Islet of Langerhans (tissue), 1 donor: ENCODE measurements at regions not wholly inside any gene's neighbourhood (a gene's known extent, or its start where the extent isn't known, plus 50 kb on each side); places are given as distances from the start of the nearest gene placed in this dataset.
"Not testable (repeated sequence)": the region's sequence is repeated elsewhere in the genome, so short reads cannot be mapped to it uniquely, and the experiment has no call there.

Experiments
- FAIRE-seq: peaks from one replicate; lab custom pipeline; 2011; peaks lifted over from hg19 to GRCh38; lab: Jason Lieb, UNC

DNA sequence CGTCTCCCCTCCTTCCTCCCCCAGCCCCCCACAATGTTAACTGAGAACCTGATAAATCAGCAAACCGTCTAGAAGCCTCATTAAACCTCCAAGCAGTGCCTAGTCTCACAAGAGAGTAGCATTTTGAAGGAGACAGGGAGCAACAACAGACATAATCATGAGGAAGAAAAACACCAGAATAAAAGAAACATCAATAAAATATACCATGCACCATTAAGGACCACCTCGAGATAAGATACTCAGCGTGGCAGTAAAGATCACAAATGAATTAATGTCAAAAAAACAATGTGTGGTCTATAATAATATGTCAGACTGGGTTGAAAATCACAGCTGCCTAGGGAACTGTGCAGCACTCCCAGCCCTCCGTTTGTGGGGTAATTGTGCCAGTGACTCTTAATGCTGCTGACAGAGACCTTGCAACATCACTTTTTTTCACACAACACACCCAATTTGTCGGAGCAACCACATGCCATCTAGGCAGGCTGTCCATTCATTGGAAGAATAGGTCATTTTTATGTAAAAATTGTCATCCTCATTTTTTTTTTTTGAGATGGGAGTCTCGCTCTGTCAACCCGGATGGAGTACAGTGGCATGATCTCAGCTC is 450.8 kb upstream of the WWC1 start:
- FAIRE-seq = no peak

DNA sequence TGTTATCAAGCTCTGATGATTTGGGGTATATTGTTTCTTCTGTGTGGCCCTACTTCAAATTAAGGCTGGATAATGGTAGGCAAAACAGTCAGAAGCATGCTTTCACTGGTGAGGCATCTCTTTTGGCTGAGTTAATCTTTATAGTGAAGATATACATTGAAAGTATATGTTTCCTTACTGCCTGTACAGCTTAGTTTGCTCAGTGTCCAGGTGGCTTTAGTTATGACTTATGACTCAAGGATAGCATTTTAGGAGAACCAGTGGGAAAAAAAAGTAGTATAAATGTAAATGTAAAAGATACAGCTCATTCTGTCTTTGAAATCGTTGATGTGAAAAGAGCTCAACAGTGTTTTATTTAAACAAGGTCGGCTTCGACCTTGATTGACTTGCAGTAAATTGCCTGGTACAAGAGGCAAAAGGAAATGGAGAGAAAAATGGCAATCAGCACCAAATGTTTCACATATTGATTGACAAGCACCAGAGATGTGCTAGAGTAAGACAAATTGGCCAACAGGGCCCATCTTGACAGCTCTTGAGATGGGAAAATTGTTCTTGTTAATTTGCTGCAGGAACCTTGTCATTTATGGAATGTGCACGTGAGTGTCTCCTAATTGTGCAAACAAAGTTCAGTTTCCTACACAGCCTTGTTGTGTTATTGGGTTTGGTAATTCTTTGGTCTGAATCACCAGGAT is 447.4 kb upstream of the WWC1 start:
- FAIRE-seq = no peak

DNA sequence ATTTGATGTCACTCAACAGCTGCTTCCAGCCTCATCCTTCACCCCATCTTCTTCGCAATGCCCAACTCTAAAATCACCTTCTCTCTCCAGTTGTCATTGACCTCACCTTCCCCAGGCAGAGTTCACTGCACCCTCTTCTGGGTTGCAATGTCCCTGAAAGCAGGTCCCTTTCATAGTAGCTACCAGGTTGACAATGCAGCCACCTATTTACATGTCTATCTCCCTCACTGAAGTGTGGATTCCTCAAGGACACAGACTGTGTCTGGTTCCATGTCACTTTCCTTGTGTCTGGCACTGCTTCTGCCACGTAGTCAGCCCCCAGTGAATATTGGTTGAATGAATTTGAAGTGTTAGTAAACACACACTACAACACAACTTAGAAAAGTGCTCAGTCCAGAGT is 445.5 kb upstream of the WWC1 start:
- FAIRE-seq = no peak

DNA sequence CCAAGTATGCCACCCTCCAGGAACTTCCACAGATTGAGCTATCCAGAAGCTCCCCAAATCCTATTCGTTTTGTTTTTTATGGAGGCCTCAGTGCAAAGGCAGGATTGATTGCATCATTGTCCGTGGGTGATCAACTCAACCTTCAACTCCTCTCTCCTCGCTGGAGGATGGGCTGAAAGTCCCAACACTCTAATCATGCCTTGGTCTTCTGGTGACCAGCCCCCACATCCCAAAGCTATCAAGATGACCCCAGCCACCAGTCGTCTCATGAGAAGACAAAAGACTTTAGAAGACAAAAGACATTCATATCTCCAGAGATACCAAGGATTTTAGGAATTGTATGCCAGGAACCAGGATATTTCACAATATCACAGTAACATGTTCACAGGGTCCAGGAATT is 441.6 kb upstream of the WWC1 start:
- FAIRE-seq = no peak

DNA sequence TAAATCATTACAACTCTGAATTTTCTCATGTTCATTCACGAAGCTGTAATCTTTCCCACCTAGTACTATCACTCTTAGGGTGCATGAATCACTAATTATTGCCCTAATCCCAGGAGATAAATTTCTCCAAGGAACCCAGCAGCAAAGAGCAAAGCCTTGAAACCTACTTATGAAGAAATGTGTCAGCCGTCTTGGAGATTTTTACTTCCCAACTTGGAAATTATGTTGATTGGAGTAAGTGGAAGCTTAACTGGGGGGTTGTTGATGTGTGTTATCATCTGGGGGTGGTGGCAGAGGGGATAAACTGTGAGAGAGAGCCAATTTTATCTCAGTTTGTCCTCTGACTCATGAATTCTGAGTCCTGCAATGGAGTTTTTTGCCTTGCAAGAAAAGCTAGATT is 440.5 kb upstream of the WWC1 start:
- FAIRE-seq = no peak

DNA sequence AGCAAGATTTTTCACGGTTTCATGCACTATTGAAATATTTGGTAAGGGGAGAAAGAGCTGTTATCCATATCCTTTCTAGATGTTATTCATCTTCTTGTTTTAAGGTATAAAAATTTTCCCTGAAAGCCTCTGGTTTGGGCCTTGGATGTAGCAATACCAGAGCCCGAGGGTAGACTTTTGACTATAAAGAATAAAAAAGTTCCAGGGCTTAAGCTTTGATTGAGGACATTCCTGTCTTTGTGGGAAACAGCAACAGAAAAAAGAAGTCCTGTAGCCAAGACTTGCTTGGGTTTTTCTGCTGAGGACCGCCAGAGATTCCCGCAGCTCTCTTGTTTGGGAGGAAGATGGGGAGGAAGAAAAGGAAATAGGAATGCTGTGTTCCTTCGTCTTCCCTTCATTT is 440.0 kb upstream of the WWC1 start:
- FAIRE-seq = no peak

DNA sequence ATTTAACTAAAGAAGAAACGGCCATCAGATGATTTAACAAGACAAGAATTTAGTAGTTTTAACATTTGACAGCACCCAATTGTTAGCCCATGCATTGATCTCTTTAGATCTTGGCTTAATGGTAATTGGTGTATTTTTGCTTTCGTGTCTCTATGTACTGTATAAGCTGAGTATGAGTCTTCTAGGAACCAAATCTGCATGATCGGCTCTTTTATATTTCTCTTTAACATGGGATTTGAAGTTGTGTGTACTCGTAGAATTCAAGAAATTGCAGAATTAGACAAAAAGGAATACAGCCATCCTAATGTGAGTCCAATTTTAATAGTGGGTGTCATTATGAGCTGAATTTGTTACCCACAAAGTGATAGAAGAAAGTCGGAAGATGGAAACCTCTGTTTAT is 438.9 kb upstream of the WWC1 start:
- FAIRE-seq = no peak

DNA sequence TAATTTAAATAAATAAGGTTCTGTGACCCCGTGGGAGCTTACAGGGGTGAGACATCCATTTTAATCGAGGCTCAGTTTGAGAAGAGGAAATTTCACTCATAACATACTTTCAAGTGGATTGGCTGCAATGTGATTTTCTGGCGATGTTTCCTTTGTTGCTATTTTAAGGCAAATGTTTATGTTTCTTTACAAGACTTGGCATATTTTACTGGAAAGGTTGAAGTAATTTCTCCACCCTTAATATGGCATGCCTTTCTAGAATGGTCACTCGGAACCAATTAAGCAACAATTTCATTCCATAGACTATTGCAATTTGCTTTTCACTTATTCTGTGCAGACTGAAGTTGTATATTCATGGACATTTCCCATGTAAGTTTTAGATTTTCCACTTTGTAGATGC is 438.0 kb upstream of the WWC1 start:
- no peak for FAIRE-seq

DNA sequence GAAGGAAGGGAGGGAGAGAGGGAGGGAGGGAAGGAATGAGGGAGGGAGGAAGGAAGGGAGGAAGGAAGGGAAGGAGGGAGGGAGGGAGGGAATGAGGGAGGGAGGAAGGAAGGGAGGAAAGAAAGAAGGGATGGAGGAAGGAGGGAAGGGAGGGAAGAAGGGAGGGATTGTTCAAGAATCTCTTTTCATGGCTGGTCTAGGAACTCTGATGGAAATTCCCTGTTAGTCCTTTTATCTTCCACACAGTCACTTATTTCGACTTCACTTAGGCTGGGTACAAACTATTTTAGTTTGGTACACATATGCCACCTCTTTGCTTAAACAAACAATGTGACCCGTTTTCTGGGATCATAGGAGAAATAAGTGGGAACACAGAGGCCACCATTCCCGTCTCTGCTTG is 435.6 kb upstream of the WWC1 start:
- no peak for FAIRE-seq

DNA sequence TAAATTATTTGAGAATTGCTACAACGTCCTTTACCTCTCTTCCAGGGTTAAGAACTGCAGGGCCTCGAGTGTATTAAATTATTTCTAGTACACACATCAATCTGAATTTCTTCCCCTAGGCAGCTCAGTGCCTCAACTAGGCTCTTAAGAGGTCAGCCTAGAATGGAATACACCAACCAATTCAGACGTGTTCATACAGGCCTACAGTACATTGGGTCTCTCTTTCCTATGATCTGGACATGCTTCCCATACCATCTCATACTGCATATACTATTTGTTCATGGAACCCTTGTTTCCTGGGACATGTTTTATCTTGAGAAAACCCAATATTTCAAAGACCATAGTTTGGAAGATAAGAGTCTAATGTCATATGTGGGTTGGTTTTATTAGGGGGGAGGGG is 434.1 kb upstream of the WWC1 start:
- FAIRE-seq = no peak

DNA sequence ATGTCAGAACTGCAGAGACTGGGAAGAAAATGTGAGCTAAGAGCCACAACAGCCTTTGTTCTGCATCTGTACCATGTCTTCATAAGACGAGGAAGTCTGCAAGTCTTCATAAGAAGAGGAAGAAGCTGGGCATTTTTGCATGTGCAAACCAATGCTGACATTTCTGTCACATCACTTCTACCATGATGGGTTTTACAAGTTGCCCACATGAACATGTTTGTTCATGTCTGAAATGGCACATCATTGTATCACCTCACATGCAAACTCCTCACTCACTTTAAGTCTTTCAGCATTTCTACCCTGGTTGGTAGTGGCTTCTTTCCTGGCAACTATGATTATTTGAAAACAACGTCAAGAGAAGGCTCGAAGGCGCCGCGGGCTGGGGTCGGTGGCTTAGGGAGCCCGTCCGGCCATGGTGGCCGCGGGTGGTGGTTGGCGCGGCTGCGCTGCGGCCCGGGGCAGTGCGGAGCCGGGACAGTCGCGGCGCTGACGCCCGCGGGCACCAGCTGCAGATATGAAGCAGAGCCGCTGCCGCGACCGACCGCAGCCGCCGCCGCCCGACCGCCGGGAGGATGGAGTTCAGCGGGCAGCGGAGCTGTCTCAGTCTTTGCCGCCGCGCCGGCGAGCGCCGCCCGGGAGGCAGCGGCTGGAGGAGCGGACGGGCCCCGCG is 433.1 kb upstream of the WWC1 start:
- FAIRE-seq = not testable (repeated sequence)

DNA sequence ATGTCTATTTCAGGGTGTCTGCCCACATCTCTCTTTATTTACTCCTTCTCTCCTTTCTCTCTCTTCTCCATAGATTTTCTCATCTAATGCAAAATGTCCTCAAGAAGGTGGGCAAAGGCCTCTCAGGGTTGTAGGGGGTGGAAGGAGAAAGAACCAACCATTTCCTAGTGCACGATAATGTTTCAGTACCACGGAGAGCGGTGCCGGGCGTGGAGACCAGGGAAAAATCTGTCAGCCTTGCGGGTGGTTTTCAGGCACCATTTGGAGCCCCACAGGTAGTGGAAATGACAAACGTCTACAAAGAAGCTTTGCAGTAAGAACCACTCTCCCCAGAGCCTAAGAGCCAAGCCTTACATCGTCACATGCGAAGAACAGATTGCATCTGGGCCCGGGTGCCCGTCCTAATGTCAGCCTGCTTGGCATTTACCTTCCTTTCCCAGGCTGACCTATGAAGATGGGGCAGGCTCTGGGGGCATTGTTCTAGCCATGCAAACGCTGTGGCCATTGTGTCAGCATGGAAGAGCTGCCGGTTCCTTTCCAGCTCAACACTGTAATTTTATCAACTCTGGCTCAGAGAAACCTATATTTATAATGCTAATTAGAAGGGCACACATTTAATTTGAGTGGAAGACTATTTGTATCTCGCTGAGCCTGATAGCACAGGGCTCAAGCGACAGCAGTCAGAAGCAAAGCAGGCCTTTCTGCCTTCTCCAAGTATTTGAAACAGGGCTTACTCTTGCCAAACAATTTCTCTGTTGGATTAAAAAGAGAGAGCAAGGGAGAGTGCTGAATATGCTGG is 430.1 kb upstream of the WWC1 start:
- FAIRE-seq = no peak

DNA sequence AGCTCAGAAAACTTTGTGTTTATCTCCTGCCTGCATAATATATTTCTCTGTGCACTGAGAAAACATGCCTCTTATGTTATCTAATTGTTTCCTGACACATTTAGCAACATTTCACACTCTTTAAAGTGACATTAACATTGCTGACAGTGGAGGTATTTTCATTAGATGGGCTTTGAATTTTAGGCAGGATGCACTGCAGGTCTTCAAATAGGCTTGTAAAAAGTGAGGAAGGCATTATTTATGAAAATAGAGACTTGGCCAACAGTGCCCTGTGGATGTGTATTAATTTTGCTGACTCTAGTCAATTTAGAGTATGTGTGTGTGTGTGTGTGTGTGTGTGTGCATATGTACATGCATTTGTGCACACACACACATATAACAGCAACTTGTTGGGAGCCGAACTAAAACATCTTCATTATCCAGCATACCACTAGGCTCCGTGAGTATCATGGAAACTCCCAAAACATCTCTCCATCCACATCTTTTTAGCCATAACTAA is 429.5 kb upstream of the WWC1 start:
- no peak for FAIRE-seq

DNA sequence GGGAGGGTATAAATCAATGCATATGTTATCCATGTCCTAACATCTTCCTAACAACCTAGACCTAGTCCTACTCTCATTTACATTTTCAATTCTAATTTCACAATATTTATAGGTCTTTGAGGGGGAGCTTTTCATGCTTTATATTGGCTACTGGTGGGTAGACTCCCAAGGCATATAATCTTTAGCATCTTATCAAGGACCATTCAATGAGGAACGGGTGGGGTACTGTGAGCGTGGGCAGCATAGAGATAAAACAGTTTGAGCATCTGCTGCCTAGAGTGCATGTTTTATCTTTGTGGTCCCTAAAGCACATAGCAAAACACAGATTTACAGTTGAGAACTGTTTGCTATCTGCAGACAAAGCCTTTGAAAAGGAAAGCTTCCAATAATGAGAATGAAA is 427.6 kb upstream of the WWC1 start:
- FAIRE-seq = no peak

DNA sequence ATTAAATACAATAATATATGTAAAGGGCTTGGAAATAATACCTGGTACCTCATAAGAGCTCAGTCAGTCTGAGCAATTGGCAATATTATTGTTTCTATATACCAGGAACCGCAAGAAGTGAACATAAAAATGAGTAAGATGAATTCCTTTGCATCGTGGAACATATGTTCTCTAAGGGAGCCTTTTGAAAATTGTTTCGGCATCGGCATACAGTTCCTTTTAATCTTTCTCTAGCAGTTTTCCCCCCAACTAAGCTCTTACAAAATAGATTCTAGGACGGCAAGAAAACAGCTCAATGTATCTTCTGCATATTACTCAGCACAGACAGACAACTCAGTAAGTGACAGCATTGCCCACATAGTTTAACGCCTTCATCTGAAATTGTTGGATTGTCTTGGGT is 426.6 kb upstream of the WWC1 start:
- FAIRE-seq = no peak

DNA sequence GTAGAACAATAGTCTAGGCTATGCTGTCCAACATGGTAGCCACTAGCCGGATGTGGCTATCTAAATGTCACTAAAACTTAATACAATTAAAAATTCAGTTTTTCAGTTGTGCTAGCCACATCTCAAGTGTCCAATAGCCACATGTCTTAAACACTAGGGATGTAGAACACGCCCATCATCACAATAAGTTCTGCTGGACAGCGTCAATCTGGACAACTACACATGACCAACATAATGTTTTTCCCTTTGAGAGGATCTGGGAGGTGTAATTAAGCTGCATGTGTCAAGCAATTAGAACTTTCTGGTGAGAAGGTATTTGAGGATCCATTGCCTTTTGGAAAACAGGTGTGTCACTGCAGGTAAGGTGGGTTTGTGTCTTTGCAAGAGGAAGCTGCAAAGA is 424.6 kb upstream of the WWC1 start:
- FAIRE-seq = no peak

DNA sequence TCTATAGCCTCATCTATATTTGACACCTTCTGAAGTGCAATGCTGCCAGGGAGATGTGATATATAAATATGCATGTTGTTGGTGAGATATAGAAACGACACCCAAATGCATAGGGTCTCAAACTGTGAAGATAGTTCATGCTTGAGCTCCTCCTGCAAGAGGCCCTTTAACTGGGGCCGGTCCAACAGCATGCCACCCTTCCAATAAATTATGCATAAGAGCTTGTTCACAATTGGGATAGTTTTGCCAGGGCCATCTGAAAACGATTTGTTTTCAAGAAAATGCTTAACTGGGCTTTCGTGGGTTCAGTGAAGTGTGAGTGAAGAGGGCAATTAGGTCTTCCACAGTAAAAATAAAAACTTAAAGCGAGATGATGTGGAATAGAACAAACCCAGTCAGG is 424.2 kb upstream of the WWC1 start:
- FAIRE-seq = no peak

DNA sequence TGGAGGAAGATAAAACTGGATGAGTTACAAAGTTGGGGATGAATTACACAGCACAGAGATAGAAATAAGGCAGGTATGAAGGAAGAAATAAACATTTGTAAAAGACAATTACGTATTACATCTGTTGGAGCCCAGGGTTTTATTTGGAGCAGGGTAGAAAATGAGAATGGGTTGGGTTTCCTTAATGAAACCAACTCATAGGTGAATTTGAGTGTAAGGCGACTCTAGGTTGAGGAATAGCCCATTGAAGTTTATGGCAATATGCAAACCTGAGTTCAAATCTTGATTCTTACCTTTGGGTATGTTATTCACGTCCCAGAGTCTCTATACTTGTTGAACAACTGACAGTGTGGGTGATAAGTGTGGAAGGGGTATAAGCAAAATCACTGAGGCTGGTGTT is 422.3 kb upstream of the WWC1 start:
- no peak for FAIRE-seq

DNA sequence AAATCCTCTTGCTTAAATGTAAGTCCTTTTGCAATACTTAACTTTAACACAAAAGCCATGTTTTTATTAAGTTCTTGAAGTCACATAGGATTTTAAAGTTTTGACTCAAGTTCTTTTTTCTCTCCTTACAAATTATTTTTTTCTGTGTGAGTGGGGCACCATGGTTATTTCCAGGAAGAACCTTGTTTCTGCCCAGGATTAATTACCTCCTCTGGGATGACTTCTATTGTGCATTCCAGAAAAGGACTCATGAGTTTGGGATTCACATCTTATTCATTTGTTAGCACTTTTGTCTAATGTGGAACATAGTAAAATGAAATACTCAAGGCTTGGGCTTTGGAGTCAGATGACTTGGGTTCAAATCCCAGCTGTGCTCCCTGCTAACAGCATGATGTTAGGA is 421.4 kb upstream of the WWC1 start:
- no peak for FAIRE-seq

DNA sequence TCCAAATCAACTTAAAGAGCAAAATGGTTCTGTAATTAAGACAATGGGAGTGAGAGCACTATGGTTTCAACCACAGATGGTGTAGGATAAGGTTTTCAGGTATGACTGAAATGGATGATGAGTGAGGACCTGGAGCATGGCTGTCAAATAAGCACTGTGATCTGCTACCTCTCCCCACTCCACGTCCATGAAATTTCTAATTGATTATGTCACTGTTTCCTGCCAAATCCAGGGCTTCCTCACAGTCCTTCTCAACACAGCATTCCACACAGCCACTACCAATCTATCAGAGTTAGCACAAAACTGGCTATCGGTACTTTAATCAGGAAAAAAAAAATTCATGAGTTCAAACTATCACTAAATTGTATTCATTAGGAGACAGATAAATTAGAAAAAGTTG is 420.4 kb upstream of the WWC1 start:
- no peak for FAIRE-seq

DNA sequence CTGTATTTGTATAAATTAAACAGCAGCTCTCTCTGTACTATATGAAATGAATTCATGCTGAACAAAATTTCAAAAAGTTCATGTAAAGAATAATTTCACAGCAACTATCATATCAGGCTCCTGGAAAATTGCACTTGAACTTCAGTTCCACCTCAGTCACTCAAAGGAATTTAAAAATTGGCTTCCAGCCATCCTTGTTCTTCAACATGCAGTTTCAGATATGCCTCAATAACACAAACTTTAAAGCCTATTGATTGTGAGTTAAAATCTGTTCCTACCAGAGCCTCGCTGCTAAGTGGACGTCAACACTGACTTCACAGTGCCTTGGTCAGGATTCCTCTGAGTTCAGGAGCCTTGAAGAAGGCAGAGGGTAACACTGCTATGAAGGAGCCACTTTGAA is 418.7 kb upstream of the WWC1 start:
- FAIRE-seq = no peak

DNA sequence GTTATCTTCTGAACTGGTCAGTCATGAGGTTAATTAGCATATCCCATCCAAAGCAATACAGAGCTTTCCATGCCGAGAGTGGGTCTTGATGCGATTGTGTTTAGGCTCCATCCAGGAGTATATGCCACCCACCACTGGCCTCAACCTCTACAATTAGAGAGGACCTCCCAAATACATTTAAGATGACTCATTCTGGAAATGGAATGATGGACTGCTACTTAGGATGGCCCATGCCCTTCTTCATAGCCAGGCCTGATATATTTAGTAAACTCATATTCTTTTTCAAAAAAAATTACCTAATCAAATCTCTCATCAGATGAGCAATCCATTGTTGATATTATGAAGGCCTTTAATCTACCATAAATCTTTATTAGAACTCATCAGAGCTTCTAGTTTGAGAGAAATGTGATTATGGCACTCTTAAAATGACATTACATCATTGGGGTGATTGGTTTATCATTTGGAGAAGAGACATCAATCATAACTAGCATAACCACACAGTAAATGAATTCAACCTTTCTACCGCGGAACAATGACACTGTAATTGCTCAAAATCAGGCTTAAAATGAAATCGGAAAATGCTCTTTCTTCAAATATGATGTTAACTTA is 414.2 kb upstream of the WWC1 start:
- FAIRE-seq = no peak

DNA sequence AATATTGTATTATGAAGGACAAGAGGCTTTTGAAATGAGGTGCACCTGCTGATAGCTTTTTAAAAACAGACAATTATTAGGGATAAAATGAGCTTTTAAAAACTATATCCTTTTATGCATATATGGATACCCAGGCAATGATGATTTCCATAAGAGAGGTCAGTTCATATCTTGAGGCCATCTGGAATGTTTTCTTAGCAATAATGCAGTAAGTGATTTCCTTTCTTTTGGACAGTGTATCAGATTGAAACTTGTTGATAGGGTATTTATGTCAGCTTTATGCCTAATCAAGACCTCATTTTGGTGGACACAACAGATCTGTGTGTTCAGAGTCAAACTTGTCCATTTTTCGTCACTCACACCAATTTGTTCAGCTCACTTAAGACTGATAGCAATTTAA is 413.5 kb upstream of the WWC1 start:
- FAIRE-seq = no peak
